ENCODE measurements at regions not wholly inside any gene's neighbourhood (a gene's known extent, or its start where the extent isn't known, plus 50 kb on each side); places are given as distances from the start of the nearest gene placed in this dataset.

DNA sequence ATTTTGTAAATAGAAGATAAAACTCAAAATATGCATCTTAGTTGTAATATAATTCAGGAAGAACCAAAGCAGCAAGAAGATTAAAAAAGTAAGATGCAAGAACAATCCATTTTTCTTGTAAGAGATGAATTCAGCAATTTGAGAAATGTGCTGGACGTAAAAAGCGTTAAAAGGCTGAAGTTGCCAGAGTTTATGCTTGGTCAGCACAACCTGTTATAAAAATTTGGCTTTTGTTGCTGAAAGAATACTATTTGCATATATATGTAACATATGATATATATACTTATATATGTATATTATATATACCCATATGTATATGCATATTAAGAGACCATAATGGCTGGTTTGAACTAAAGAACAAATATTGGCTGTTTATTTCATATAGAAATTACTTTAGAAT lies 449.6 kb upstream of the FAM241A start (continued):
- TF ChIP-seq, protein P1, sequence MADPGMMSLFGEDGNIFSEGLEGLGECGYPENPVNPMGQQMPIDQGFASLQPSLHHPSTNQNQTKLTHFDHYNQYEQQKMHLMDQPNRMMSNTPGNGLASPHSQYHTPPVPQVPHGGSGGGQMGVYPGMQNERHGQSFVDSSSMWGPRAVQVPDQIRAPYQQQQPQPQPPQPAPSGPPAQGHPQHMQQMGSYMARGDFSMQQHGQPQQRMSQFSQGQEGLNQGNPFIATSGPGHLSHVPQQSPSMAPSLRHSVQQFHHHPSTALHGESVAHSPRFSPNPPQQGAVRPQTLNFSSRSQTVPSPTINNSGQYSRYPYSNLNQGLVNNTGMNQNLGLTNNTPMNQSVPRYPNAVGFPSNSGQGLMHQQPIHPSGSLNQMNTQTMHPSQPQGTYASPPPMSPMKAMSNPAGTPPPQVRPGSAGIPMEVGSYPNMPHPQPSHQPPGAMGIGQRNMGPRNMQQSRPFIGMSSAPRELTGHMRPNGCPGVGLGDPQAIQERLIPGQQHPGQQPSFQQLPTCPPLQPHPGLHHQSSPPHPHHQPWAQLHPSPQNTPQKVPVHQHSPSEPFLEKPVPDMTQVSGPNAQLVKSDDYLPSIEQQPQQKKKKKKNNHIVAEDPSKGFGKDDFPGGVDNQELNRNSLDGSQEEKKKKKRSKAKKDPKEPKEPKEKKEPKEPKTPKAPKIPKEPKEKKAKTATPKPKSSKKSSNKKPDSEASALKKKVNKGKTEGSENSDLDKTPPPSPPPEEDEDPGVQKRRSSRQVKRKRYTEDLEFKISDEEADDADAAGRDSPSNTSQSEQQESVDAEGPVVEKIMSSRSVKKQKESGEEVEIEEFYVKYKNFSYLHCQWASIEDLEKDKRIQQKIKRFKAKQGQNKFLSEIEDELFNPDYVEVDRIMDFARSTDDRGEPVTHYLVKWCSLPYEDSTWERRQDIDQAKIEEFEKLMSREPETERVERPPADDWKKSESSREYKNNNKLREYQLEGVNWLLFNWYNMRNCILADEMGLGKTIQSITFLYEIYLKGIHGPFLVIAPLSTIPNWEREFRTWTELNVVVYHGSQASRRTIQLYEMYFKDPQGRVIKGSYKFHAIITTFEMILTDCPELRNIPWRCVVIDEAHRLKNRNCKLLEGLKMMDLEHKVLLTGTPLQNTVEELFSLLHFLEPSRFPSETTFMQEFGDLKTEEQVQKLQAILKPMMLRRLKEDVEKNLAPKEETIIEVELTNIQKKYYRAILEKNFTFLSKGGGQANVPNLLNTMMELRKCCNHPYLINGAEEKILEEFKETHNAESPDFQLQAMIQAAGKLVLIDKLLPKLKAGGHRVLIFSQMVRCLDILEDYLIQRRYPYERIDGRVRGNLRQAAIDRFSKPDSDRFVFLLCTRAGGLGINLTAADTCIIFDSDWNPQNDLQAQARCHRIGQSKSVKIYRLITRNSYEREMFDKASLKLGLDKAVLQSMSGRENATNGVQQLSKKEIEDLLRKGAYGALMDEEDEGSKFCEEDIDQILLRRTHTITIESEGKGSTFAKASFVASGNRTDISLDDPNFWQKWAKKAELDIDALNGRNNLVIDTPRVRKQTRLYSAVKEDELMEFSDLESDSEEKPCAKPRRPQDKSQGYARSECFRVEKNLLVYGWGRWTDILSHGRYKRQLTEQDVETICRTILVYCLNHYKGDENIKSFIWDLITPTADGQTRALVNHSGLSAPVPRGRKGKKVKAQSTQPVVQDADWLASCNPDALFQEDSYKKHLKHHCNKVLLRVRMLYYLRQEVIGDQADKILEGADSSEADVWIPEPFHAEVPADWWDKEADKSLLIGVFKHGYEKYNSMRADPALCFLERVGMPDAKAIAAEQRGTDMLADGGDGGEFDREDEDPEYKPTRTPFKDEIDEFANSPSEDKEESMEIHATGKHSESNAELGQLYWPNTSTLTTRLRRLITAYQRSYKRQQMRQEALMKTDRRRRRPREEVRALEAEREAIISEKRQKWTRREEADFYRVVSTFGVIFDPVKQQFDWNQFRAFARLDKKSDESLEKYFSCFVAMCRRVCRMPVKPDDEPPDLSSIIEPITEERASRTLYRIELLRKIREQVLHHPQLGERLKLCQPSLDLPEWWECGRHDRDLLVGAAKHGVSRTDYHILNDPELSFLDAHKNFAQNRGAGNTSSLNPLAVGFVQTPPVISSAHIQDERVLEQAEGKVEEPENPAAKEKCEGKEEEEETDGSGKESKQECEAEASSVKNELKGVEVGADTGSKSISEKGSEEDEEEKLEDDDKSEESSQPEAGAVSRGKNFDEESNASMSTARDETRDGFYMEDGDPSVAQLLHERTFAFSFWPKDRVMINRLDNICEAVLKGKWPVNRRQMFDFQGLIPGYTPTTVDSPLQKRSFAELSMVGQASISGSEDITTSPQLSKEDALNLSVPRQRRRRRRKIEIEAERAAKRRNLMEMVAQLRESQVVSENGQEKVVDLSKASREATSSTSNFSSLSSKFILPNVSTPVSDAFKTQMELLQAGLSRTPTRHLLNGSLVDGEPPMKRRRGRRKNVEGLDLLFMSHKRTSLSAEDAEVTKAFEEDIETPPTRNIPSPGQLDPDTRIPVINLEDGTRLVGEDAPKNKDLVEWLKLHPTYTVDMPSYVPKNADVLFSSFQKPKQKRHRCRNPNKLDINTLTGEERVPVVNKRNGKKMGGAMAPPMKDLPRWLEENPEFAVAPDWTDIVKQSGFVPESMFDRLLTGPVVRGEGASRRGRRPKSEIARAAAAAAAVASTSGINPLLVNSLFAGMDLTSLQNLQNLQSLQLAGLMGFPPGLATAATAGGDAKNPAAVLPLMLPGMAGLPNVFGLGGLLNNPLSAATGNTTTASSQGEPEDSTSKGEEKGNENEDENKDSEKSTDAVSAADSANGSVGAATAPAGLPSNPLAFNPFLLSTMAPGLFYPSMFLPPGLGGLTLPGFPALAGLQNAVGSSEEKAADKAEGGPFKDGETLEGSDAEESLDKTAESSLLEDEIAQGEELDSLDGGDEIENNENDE (IDR thresholded peaks at IDR 0.05; ENCODE audit: insufficient replicate concordance, low read length) = no peak
- TF ChIP-seq KDM1A (IDR thresholded peaks at IDR 0.05; ENCODE audit: borderline replicate concordance, low read length) (no peak), GABPA (IDR thresholded peaks at IDR 0.05; ENCODE audit: borderline replicate concordance, insufficient read depth, low read length) (no peak), RAD21 (IDR thresholded peaks at IDR 0.05 in 1 of 2, conservative IDR thresholded peaks at IDR 0.05 in 1 of 2; ENCODE audit: low read depth in 2 of 2, low read length in 2 of 2) (no peak), CHD2 (IDR thresholded peaks at IDR 0.05; ENCODE audit: low read length) (no peak), ZNF274 (IDR thresholded peaks at IDR 0.05; ENCODE audit: borderline replicate concordance, extremely low read depth, low read length) (no peak), GTF2F1 (IDR thresholded peaks at IDR 0.05; ENCODE audit: borderline replicate concordance, low read depth, low read length) (no peak), SIX5 (IDR thresholded peaks at IDR 0.05; ENCODE audit: low read depth, low read length) (no peak)
